HCT116 (cell line): ENCODE measurements at regions not wholly inside any gene's neighbourhood (a gene's known extent, or its start where the extent isn't known, plus 50 kb on each side); places are given as distances from the start of the nearest gene placed in this dataset.

Source experiments
- ATAC-seq: fragments of 200-7000 bp; cut with Tn5 transposase; 2 replicates; pipeline ENCODE4 v1.9.1; 2020; ENCODE audit warnings: mild to moderate bottlenecking, moderate library complexity
- BruUV-seq: library from RNA; stranded (reverse); fragments of 400-500 nt; replicated peaks from 2 replicates; lab custom pipeline; 2021; lab: Mats Ljungman, UMichigan
- CTCF ChIA-PET: fragments of 300-600 bp; sonication (Branson Sonifier 250); formaldehyde crosslinking; loops from one replicate; lab custom pipeline; 2021; ENCODE audit warnings: antibody characterized with exemption; lab: Charles Lee
- POLR2A ChIA-PET: fragments of 300-600, 350-600 bp; sonication (Branson Sonifier 250); formaldehyde crosslinking; loops from one replicate; lab custom pipeline; 2021; ENCODE audit warnings: antibody characterized with exemption; lab: Charles Lee
- RAD21 ChIA-PET, 2 experiments: fragments of 300-600 bp; sonication (Branson Sonifier 250); formaldehyde crosslinking; loops; one replicate each; lab custom pipeline; 2023; ENCODE audit warnings: low total read pairs in 2 of 2; ENCODE audit not compliant: uncharacterized antibody in 2 of 2, unreplicated experiment in 2 of 2, low non-redundant PET in 1 of 2; lab: Charles Lee
- DNase-seq: peaks from one replicate; pipeline ENCODE4 v3.0.0-alpha.2; 2010; ENCODE audit warnings: low read depth, low spot score
- H2AFZ ChIP-seq: fragments of 200-600 bp; shearing (Covaris generic), sonication (generic); 2 replicates; pipeline ENCODE4 v1.6.1; 2017; ENCODE audit warnings: low read depth, mixed run types, mixed read lengths, antibody characterized with exemption, low read length; ENCODE audit not compliant: poor library complexity, severe bottlenecking
- H3K27ac ChIP-seq: 2 replicates; pipeline ENCODE4 v1.5.1; 2012; ENCODE audit warnings: low read depth, low read length
- H3K27me3 ChIP-seq: fragments of 200-600 bp; sonication (generic); 2 replicates; pipeline ENCODE4 v1.6.1; 2016; ENCODE audit warnings: mixed run types, low read length, mixed read lengths; ENCODE audit not compliant: insufficient read depth
- H3K36me3 ChIP-seq, 2 experiments: fragments of 200-500 bp in 1 of 2; fragments of 200-600 bp in 1 of 2; sonication (Bioruptor generic) in 1 of 2; sonication (generic) in 1 of 2; 2 replicates each; pipeline versions ENCODE4 v1.5.1 to v1.6.1; 2014 to 2016; ENCODE audit warnings: low read length in 2 of 2, inconsistent platforms in 1 of 2, mixed read lengths in 1 of 2, mixed run types in 1 of 2; ENCODE audit not compliant: insufficient read depth in 2 of 2, control insufficient read depth in 1 of 2
- H3K4me1 ChIP-seq, 2 experiments: fragments of 200-600 bp in 1 of 2; sonication (generic) in 1 of 2; 2 replicates each; pipeline versions ENCODE4 v1.5.1 to v1.6.1; 2012 to 2017; ENCODE audit warnings: low read length in 2 of 2, inconsistent platforms in 1 of 2, mild to moderate bottlenecking in 1 of 2, mixed read lengths in 1 of 2, mixed run types in 1 of 2, moderate library complexity in 1 of 2; ENCODE audit not compliant: insufficient read depth in 2 of 2, control insufficient read depth in 1 of 2
- H3K4me2 ChIP-seq: fragments of 200-600 bp; sonication (generic); 2 replicates; pipeline ENCODE4 v1.6.1; 2017; ENCODE audit warnings: mixed run types, low read length, mixed read lengths
- H3K4me3 ChIP-seq, 2 experiments: fragments of 200-600 bp in 1 of 2; sonication (generic) in 1 of 2; replicated peaks in 1 of 2; 2 replicates each; pipeline ENCODE4 v1.5.1; 2011 to 2016; ENCODE audit warnings: low read length in 2 of 2, control low read depth in 1 of 2, low read depth in 1 of 2, mild to moderate bottlenecking in 1 of 2, mixed read lengths in 1 of 2, mixed run types in 1 of 2
- H3K79me2 ChIP-seq: fragments of 200-600 bp; sonication (generic); 2 replicates; pipeline ENCODE4 v1.6.1; 2017; ENCODE audit warnings: mild to moderate bottlenecking, mixed run types, low read length, moderate library complexity, mixed read lengths; ENCODE audit not compliant: insufficient read depth
- H3K9ac ChIP-seq: fragments of 200-600 bp; sonication (generic); 2 replicates; pipeline ENCODE4 v1.6.1; 2016; ENCODE audit warnings: low read length, mixed read lengths
- H3K9me2 ChIP-seq: fragments of 200-600 bp; sonication (generic), shearing (Covaris generic); 2 replicates; pipeline ENCODE4 v1.6.1; 2017; ENCODE audit warnings: mixed run types, mild to moderate bottlenecking, moderate library complexity; ENCODE audit not compliant: insufficient read depth
- H3K9me3 ChIP-seq, 2 experiments: fragments of 200-500 bp in 1 of 2; fragments of 200-600 bp in 1 of 2; sonication (Bioruptor generic) in 1 of 2; sonication (generic) in 1 of 2; 2 replicates each; pipeline ENCODE4 v1.6.1; 2014 to 2017; ENCODE audit warnings: low read length in 2 of 2, mixed read lengths in 2 of 2, inconsistent platforms in 1 of 2, low read depth in 1 of 2, mild to moderate bottlenecking in 1 of 2, mixed run types in 1 of 2, moderate library complexity in 1 of 2; ENCODE audit not compliant: control insufficient read depth in 1 of 2, insufficient read depth in 1 of 2
- H4K20me1 ChIP-seq: fragments of 200-600 bp; sonication (generic), shearing (Covaris generic); 2 replicates; pipeline ENCODE4 v1.6.1; 2017; ENCODE audit warnings: mixed run types, mild to moderate bottlenecking, moderate library complexity; ENCODE audit not compliant: insufficient read depth
- CBX3 ChIP-seq: IDR thresholded peaks from 2 replicates; pipeline ENCODE4 v1.6.1; 2012; ENCODE audit warnings: low read depth
- EGR1 ChIP-seq: IDR thresholded peaks from 2 replicates; pipeline ENCODE4 v1.6.1; 2012; ENCODE audit warnings: low read depth
- POLR2A ChIP-seq: IDR thresholded peaks from 2 replicates; pipeline ENCODE4 v1.7.0; 2011; ENCODE audit warnings: borderline replicate concordance; ENCODE audit not compliant: insufficient read depth, insufficient read length; ENCODE audit errors: extremely low read depth
- SIN3A ChIP-seq: IDR thresholded peaks from 2 replicates; pipeline ENCODE4 v1.6.1; 2012; ENCODE audit warnings: low read depth
- SRF ChIP-seq: IDR thresholded peaks from 2 replicates; pipeline ENCODE4 v1.6.1; 2012; ENCODE audit warnings: low read depth
- TCF7L2 ChIP-seq: IDR thresholded peaks from 2 replicates; pipeline ENCODE4 v1.7.0; 2011; ENCODE audit warnings: borderline replicate concordance, inconsistent platforms; ENCODE audit not compliant: insufficient read depth, insufficient read length; ENCODE audit errors: extremely low read depth
- ZNF274 ChIP-seq: fragments of 200-500 bp; sonication (Bioruptor generic); IDR thresholded peaks from 2 replicates; pipeline ENCODE4 v1.6.1; 2014; ENCODE audit warnings: mild to moderate bottlenecking, low read depth, low read length, inconsistent platforms
- intact Hi-C: fragments of 100-400 bp; cut with micrococcal nuclease; formaldehyde crosslinking; loops from 2 replicates; pipeline ENCODE4 v1.10.0; 2022
- TF ChIP-seq, protein P1 (sequence below): IDR thresholded peaks from 2 replicates; pipeline ENCODE4 v1.6.1; 2012
- TF ChIP-seq, protein P2 (sequence below), 3 experiments: fragments of 200-600 bp in 1 of 3; sonication (generic) in 1 of 3; IDR thresholded peaks in 2 of 3; conservative IDR thresholded peaks in 1 of 3; 2 replicates each; pipeline ENCODE4 v1.5.1; 2012 to 2017; ENCODE audit warnings: low read depth in 2 of 3, low read length in 2 of 3, antibody characterized with exemption in 1 of 3, borderline replicate concordance in 1 of 3, control low read depth in 1 of 3, mild to moderate bottlenecking in 1 of 3, mixed read lengths in 1 of 3, mixed run types in 1 of 3, moderate library complexity in 1 of 3; ENCODE audit not compliant: insufficient read depth in 1 of 3

DNA sequence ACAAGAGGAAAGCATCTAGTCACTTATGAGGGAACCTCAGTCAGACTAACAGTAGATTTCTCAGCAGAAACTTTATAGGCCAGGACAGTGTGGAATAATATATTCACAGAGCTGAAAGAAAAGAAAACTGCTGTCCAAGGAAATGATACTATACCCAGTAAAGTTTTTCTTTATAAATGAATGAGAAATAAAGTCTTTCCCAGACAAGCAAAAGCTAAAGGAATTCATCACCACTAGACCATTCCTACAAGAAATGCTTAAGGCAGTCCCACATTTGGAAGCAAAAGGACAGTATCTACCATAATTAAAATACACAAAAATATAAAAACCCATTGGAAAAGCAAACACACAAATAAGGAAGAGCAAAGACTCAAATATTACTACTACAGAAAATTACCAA lies 59.9 kb downstream of the PSMG1 start:
- intact Hi-C loops = no loop called here
- Histone ChIP-seq H3K27me3 (no peaks in the 10 kb centered on the region), H3K4me1 (no peaks in the 10 kb centered on the region), H3K9ac (no peak overlapping the region), H3K9me2 (no peaks in the 10 kb centered on the region), H4K20me1 (no peaks in the 10 kb centered on the region), H3K9me3 (no peaks in the 10 kb centered on the region), H3K4me3 (no peak overlapping the region), H3K79me2 (no peaks in the 10 kb centered on the region), H3K27ac (no peak overlapping the region), H3K4me2 (no peak overlapping the region), H2AFZ (no peak overlapping the region), H3K36me3 (no peaks in the 10 kb centered on the region)
- DNase-seq = no peak
- no peak for TF ChIP-seq ZNF274
- TF ChIP-seq SRF = no peak
- no peak for TF ChIP-seq CBX3
- TF ChIP-seq, protein P1, sequence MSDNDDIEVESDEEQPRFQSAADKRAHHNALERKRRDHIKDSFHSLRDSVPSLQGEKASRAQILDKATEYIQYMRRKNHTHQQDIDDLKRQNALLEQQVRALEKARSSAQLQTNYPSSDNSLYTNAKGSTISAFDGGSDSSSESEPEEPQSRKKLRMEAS = no peak
- TF ChIP-seq POLR2A = no peak
- TF ChIP-seq, protein P2, sequence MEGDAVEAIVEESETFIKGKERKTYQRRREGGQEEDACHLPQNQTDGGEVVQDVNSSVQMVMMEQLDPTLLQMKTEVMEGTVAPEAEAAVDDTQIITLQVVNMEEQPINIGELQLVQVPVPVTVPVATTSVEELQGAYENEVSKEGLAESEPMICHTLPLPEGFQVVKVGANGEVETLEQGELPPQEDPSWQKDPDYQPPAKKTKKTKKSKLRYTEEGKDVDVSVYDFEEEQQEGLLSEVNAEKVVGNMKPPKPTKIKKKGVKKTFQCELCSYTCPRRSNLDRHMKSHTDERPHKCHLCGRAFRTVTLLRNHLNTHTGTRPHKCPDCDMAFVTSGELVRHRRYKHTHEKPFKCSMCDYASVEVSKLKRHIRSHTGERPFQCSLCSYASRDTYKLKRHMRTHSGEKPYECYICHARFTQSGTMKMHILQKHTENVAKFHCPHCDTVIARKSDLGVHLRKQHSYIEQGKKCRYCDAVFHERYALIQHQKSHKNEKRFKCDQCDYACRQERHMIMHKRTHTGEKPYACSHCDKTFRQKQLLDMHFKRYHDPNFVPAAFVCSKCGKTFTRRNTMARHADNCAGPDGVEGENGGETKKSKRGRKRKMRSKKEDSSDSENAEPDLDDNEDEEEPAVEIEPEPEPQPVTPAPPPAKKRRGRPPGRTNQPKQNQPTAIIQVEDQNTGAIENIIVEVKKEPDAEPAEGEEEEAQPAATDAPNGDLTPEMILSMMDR (IDR thresholded peaks at IDR 0.05 in 2 of 3, conservative IDR thresholded peaks at IDR 0.05 in 1 of 3; ENCODE audit: borderline replicate concordance in 1 of 3, insufficient read depth in 1 of 3, low read depth in 2 of 3, low read length in 2 of 3) = no peak
- TF ChIP-seq EGR1 = no peak
- TF ChIP-seq TCF7L2 = no peak
- no peak for TF ChIP-seq SIN3A
- no peak for ATAC-seq
- ChIA-PET CTCF (no interaction called here), POLR2A (no interaction called here), RAD21 (no interaction called here)
- no TSS peak for BruUV-seq
